Ovary (tissue), 7 donors: ENCODE measurements at regions not wholly inside any gene's neighbourhood (a gene's known extent, or its start where the extent isn't known, plus 50 kb on each side); places are given as distances from the start of the nearest gene placed in this dataset.

Experiments
- DNase-seq, 5 donors: peaks; one replicate each; pipeline ENCODE4 v3.0.0-alpha.2; 2019 to 2020
- H3K27ac ChIP-seq, 2 donors: fragments of 200-600 bp; one replicate each; pipeline versions ENCODE4 v1.5.1 to v1.8.0; 2019 to 2022
- H3K27me3 ChIP-seq: fragments of 200-600 bp; one replicate; pipeline ENCODE4 v1.8.0; 2022
- H3K36me3 ChIP-seq: fragments of 200-600 bp; sonication (generic); one replicate; pipeline ENCODE4 v1.5.1; 2019
- H3K4me1 ChIP-seq: one replicate; pipeline ENCODE4 v1.8.1; 2013; ENCODE audit warnings: mild to moderate bottlenecking, moderate library complexity; ENCODE audit not compliant: insufficient read depth
- H3K4me3 ChIP-seq: fragments of 200-600 bp; sonication (generic); one replicate; pipeline ENCODE4 v1.5.1; 2017
- H3K9me3 ChIP-seq, 2 donors: fragments of 200-600 bp in 1 of 2; sonication (generic) in 1 of 2; one replicate each; pipeline versions ENCODE4 v1.5.1 to v1.8.1; 2013 to 2019; ENCODE audit warnings: mild to moderate bottlenecking in 1 of 2, moderate library complexity in 1 of 2
- CTCF ChIP-seq, 3 donors: fragments of 450-650 bp in 2 of 3; fragments of 200-600 bp in 1 of 3; IDR thresholded peaks; one replicate each; pipeline versions ENCODE4 v1.5.1 to v1.8.0; 2016 to 2022; ENCODE audit warnings: antibody characterized with exemption in 3 of 3, mild to moderate bottlenecking in 1 of 3
- EP300 ChIP-seq: sonication (generic); formaldehyde crosslinking; IDR thresholded peaks from one replicate; pipeline ENCODE4 v1.6.1; 2017; ENCODE audit warnings: antibody characterized with exemption
- POLR2A ChIP-seq: fragments of 450-650 bp; IDR thresholded peaks from one replicate; pipeline ENCODE4 v1.6.1; 2017; ENCODE audit warnings: antibody characterized with exemption, mild to moderate bottlenecking, moderate library complexity
- WGBS, 3 donors: extraction: QIAGEN DNeasy Blood & Tissue Kit in 1 of 3; methylation state at CpG; one replicate each; pipeline versions ENCODE4 v1.1.5 to v1.1.7; 2013 to 2017; 5-methylcytosine and 5-hydroxymethylcytosine counted together
- intact Hi-C, 4 donors: fragments of 100-400 bp; cut with DNase I; formaldehyde crosslinking; loops; one replicate each; pipeline versions ENCODE4 v1.11.0 to v1.15.1; 2022 to 2023
- donor health status: DM: no; HTN: no; CAD: no; lungs with moderate emphysema.
- donor health status: DM: no; HTN: no; CAD: no.
- donor health status: Bipolar disorder and iron deficiency.
- donor health status: DM: no; HTN: no; CAD: no.
- donor health status: DM: yes; HTN: yes; CAD: no.

DNA sequence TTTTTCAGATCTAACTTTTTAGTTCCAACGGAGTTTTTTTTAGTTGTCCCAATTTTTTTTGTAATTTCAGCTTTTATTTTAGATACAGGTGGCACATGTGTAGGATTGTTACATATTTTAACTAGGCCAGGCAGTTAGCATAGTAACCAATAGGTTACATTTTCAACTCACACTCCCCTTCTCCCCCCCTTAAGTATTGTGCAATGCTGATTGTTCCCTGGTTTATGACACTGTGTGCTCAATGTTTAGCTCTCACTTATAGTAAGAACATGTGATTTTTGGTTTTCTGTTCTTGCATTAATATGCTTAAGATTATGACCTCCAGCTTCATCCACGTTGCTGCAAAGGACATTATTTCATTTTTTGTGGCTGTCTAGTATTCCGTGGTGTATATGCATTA lies 503.2 kb downstream of the CDH9 start:
- no peaks in the 10 kb centered on the region for H3K36me3 ChIP-seq
- no peak overlapping the region for H3K4me3 ChIP-seq
- H3K4me1 ChIP-seq: no peaks in the 10 kb centered on the region
- H3K9me3 ChIP-seq: no peaks in the 10 kb centered on the region
- H3K27me3 ChIP-seq: no peaks in the 10 kb centered on the region
- no peak for DNase-seq
- intact Hi-C loops: no loop called here
- no peak overlapping the region for H3K27ac ChIP-seq
- 48 to 65% (median 52%) methylated on average over 3 of the region's 3 CpGs for WGBS, 3 donors
- TF ChIP-seq CTCF (IDR thresholded peaks at IDR 0.05) (no peak), POLR2A (no peak), EP300 (no peak)

DNA sequence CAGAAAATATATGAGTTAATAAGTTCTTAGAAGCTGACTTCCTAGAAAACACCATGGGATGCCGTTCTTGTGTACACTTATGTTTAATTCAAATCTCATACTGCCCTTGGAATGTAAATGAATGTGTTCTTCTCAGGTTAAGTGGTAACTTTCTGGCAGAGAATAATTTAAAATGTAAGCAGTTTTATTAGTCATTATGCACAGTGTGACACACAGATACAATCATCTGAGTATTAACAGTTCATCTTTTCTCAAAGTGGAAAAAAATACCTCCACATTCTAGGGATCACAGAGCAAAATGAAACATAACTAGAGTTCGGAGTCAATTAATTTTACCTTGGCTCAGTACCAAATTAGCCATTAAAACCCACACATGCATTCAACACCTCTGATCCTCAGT lies 508.1 kb downstream of the CDH9 start:
- TF ChIP-seq CTCF (IDR thresholded peaks at IDR 0.05) (no peak), POLR2A (no peak), EP300 (no peak)
- Histone ChIP-seq H3K4me3 (no peak overlapping the region), H3K36me3 (no peaks in the 10 kb centered on the region), H3K9me3 (no peaks in the 10 kb centered on the region), H3K27ac (no peak overlapping the region), H3K27me3 (no peaks in the 10 kb centered on the region), H3K4me1 (no peaks in the 10 kb centered on the region)
- DNase-seq: no peak
- 68 to 74% (median 70%) methylated on average over 2 of the region's 2 CpGs for WGBS, 3 donors
- intact Hi-C loops: no loop called here

GRCh38 chr5:26519245-26519644 lies 519.1 kb downstream of the CDH9 start:
- H3K27ac ChIP-seq: no peak overlapping the region
- TF ChIP-seq EP300: no peak
- TF ChIP-seq POLR2A: no peak
- TF ChIP-seq CTCF (IDR thresholded peaks at IDR 0.05): no peak
- whole genome bisulfite sequencing, 3 donors: 58 to 70% (median 65%) methylated on average over 3 of the region's 3 CpGs
- H3K4me1 ChIP-seq: no peaks in the 10 kb centered on the region
- H3K9me3 ChIP-seq: no peaks in the 10 kb centered on the region
- intact Hi-C loops: no loop called here
- no peaks in the 10 kb centered on the region for H3K27me3 ChIP-seq
- DNase-seq: no peak
- no peak overlapping the region for H3K4me3 ChIP-seq
- no peaks in the 10 kb centered on the region for H3K36me3 ChIP-seq

GRCh38 chr5:26518065-26518464 lies 520.3 kb downstream of the CDH9 start:
- 67 to 73% (median 69%) methylated on average over 5 of the region's 5 CpGs for WGBS, 3 donors
- no peak for DNase-seq
- Histone ChIP-seq H3K4me3 (no peak overlapping the region), H3K27me3 (no peaks in the 10 kb centered on the region), H3K9me3 (no peaks in the 10 kb centered on the region), H3K4me1 (no peaks in the 10 kb centered on the region), H3K36me3 (no peaks in the 10 kb centered on the region), H3K27ac (no peak overlapping the region)
- intact Hi-C loops: no loop called here
- no peak for TF ChIP-seq POLR2A
- no peak for TF ChIP-seq CTCF (IDR thresholded peaks at IDR 0.05)
- TF ChIP-seq EP300: no peak

GRCh38 chr5:26498972-26499371 lies 539.4 kb downstream of the CDH9 start:
- no peak for TF ChIP-seq CTCF (IDR thresholded peaks at IDR 0.05)
- no peak for TF ChIP-seq EP300
- no peak for TF ChIP-seq POLR2A
- Histone ChIP-seq H3K4me3 (no peak overlapping the region), H3K36me3 (no peaks in the 10 kb centered on the region), H3K4me1 (no peaks in the 10 kb centered on the region), H3K27ac (no peak overlapping the region), H3K27me3 (no peaks in the 10 kb centered on the region), H3K9me3 (no peaks in the 10 kb centered on the region)
- DNase-seq: no peak
- intact Hi-C loops: no loop called here
- WGBS, 3 donors: 66 to 74% (median 71%) methylated on average over 5 of the region's 5 CpGs
